Epidermal melanocyte (primary cell): ENCODE measurements at regions not wholly inside any gene's neighbourhood (a gene's known extent, or its start where the extent isn't known, plus 50 kb on each side); places are given as distances from the start of the nearest gene placed in this dataset.

Source experiments
- DNase-seq: peaks from one replicate; pipeline ENCODE4 v3.0.0; 2011; ENCODE audit warnings: low spot score; ENCODE audit not compliant: insufficient read length

DNA sequence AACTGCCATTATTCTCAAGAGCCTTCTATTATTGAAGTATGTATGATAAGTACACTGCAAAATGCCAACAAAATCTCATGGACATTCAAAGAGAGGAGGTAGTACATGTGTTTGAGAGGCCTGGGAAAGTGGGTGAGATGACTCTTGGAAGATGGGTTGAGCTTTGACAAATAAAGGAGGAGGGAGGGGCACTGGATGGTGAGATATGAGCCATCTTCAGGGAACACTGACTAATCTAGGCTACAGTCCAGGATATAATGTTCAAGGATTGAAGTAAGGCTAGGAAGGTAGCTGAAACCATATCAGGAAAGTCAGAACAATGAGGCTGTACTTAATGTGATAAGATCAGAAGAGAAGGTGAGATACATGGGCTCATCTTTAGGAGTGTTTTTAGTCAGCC, 559.7 kb downstream of the ZEB2 start:
- no peak for DNase-seq

DNA sequence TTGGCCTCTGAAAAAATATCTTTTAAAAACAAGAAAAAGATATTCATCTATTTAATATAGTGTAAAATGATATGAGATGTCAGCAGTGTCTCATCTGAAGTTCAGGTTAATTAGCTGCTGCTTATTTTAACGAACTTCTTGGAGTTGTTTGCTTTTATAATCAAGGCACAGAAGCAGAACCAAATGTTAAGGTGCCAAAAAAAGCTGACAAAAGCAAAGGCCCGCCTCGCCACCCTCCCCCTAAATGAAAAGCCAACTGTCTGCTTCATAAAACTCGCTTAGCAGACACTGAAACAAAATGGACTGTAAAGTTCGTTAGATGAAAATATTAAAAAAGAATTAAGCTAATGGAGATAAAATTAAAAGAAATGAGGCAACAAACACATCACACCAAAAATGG, 562.6 kb downstream of the ZEB2 start:
- DNase-seq = no peak

DNA sequence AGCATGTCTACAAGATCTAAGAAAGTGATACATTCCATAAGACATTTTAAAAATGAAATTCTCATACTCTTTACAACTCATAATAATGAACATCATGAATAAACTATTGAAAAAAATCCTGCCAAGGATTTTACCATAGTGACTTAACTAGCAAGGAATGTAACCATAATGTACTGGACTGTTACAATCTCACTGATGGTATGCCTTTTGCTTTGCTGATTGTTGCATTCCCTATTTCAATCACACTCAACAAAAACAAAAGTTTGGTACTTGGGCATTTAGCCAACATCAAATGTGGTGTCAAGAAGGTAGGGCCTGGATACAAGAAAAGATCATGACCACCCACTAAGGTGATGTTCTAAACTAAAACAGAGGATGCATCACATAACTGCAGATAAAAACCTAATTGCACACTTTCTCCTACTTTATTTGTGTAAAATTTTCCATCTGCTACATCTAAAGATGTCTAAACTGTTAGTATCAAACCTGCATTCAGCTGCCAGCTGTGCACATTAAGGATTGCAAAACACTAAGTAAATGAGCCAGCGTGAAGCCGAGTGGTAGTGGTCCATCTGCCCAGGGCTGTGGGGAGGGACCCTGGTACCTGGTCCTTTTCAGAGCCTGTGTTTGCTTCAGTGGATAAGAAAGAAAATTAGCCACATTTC, 564.4 kb downstream of the ZEB2 start:
- DNase-seq = no peak

DNA sequence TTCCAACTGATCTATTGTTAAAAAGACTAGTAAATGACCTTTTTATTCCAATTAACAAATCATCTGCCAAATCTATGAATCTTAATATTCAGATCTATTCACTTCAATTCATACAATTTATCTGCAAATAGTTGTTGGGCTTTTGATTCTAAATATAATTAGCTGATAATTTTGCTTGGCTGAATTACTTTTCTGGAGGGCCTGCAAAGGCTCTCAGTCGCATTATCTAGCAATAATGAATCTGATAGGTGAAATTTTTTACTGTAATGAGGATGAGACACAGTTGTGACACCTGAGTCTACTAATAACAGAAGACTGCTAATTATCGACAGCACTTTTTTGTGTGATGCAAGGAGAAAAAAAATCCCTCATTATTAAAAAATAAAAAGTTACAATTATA, 565.1 kb downstream of the ZEB2 start:
- DNase-seq = no peak

DNA sequence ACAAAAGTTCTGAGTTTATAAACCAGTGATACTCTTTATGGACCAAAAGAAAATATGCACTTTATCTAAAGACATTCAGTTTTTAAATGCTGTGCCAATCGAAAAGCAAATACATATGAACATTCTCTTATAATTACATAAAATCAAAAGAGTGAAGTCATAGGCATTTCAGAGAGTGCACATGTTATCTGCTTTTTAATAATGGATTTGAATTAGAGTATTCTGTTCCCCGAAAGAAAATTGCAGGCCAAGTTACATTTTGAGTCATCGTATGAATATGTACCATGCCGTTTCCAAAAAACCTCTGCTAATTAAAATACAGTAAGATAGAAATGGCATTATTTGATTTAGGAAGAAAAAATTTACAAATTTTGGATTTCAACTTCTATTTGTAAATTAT, 565.7 kb downstream of the ZEB2 start:
- no peak for DNase-seq

DNA sequence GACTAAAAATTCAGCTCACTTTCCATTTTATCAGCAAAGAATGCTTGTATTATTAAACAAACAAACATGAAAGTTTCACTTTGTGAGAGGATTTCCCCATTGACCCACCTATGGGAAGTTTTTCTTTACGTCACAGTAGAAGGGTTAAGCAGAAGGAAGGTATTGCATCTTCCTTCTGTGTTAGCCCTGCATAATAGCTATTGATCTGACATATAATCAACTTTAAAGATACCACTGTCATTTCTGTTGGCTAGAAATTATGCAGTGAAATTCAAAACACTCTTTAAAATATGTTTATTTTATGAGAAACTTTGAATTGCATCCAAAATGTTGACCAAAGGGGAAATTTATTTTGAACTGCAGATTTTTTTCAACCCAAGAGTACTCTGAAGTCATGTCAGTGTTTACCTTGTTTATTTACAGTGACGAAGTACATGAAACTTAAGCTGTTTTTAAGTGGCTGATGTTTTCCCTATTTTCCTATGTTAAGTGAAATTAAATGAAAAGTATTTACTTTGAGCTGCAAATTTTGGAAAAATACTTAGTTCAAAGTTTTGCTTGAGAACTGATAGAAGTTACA, 566.4 kb downstream of the ZEB2 start:
- DNase-seq = no peak

DNA sequence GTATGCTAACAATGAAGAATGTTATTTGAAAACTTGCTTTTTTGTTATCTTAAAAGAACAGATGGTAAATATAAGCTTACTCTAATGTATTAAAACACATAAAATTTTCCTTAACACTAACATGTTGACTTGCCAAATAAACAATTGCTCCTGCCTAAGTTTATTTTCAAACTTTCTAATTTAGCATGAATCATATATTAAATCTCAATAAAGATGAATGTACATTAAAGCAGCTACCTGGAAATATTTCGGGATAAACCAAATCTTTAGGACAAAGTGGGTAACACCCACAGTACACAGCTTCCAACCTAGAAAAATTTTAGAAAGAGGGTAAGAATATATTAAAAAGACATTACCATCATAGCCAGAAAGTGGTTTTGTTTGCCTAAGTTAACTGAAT, 567.4 kb downstream of the ZEB2 start:
- no peak for DNase-seq

DNA sequence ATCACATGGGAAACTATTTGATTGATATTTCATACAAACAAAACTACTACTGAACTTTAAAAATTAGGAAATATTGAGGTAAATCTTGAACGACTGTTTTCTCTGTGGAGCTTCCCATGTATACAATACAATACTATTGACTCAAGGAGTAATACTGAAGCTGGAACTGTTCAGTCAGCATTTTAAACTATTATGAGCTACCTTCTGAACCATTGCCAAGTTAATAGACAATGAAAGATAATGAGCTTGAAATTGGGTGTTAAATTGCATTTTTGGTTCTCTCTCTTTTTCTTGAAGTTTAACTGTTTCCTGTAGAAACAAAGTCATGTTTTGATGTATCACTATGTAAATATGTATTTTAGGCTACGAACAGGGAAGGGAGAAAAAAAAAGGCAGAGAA, 569.2 kb downstream of the ZEB2 start:
- DNase-seq = no peak

DNA sequence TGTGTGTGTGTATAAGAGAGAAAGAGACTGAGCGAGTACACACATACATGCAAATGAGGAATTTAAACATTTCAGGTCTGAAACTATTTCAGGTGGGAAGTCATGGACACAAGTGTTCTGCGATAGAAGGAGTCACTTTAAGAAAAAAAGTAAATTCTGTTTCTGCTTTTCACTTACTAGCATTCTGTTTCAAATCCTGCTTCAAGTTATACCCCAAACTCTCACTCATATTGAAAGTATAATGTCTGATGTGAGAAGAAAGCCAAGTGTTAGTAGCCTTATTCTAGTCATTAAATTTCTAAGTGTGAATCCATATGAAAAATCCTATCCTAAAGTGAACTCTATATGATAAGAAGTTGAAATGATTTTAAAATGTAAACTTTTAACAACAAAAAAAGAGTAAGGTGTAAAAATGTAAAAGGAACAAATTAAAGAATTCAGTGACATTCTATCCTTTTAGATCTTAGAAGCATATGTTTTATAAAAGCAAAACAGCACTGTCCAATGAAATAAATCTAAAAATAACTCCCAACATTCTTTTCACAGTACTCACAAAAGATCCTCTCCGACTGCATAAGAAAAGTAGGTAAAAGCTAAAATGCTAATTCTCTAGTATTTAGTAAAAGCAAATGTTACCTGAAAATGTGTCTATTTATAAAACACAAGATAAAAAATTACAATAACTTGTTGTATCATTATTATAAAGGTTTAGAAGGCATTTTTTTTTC, 570.6 kb downstream of the ZEB2 start:
- no peak for DNase-seq

DNA sequence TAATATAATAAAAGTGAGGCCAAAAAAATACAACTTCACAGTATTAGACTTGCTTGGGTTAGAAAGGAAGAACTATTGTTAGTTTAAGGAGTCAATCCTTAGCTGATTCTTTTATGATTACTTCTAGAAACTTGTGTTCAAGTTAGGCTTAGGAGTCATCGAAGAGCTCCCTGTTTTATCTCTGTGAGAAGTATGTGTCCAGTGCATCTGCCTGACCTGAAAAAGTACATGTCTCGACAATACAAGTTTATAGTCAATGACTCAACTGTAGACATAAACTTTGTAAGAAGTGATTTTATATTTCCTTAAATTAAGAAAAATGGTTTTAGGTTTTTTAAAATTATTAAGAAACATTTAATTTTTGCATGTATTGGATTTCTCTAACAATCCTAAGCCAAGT, 571.2 kb downstream of the ZEB2 start:
- DNase-seq = no peak

DNA sequence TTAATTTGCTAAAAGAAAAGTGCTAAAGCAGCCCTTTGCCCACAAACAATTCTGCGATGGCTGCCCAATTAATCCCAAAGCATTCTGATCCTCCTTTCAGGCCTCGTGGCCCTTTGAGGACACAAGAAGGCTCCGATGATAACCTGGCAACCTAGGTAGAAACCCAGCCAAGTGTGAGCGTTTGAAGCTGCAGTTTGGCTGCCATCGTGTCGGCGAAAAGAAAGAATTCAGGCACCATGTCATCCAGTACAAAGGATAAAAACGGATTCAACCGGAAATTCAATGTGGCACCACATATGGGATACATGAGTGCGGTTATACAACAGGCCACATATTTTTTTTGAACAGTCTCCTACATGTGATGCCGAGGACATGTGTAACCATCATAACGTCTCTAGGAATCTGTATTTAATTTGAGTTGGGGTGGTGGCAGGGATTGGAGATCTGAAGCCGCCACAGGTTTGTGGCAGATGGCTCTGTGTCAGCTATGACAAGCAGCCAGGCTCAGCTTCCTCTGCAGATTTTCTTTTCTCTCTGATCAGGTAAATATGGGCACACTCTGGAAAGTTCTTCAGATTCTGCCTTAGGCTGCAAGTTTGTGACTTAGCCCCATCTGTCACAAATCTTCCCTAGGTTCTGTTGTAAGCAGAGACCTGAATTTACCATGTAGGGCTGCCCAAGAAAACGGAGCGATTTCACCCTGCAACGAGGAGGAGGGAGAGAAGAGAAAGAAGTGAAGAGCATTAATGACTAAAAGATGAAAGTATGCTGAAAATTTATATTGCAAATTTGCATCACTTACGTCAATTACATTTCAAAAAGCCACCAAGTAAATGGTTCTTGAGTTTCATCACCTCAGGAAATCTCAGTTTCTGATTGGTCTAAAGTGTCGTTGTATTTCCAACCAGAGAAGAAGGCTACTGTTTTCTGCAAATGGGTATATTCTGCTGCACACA, 573.2 kb downstream of the ZEB2 start:
- no peak for DNase-seq

DNA sequence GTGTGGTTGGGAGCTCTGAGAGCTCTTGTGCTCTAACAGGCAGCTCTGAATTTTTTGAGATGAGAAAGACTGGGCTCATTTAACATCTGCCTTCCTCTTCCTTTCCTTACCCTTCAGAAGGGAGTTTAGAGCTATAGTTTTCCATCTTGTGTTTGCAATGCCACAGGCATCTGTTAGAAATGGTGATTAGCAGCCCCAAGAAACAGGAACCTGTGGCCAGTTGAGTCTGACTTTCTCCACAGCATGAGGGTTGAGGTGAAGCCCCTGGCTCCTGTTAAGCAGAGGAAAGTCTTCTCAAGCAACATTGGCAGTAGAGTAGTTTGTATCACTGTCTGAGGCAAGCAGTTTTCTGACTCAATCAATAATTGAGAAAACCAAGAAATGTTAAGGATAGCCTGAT, 577.4 kb downstream of the ZEB2 start:
- no peak for DNase-seq

DNA sequence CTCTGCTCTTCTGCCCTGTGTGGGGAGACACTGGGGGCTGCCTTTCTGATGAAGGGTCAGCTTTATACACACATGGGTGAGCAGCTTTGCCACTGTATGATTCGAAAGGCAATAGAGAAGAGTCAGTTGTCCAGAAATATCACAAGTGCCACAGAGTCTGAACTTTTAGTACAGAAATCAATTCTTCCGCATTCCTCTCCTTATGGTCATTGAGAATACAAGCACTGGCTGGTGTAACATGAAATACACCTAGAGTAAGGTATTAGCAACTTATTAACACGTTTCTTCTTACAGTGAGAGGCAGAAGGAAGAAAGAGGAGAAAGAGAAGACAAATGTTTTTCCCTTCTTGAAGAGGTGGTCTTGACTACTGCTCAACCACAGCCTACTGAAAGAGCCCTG, 579.2 kb downstream of the ZEB2 start:
- DNase-seq = no peak

DNA sequence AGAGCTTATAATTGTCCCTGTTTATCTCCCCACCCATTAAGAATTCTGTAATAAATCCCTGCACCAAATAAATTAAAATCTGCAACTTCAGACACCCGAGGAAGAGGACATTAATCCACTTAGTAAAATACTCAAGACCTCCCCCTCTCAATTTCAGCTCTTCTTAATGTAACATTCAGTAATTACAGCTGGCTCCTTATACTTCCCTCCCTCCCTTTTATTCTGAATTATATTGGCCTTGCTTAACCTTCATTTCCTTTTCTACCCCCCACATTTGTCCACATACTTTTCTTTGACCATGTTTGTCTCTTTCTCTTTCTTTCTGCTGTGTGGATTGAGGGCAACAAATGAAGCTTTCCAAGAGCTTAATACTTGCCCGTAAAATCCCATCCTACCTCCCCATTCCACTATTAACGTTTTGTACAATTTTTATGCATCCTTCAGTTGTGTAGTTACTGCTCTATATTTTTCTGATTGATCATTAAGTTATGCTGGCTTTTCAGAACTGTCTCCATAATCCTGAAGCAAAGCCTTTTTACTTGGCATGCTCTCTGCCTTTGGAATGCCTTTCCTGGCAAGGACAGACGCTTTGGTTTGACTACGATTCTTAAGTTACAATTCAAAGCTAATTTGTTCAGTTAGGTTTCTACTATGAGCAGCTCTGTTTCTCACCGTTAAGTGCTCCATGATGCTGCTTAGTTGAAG, 580.1 kb downstream of the ZEB2 start:
- no peak for DNase-seq

DNA sequence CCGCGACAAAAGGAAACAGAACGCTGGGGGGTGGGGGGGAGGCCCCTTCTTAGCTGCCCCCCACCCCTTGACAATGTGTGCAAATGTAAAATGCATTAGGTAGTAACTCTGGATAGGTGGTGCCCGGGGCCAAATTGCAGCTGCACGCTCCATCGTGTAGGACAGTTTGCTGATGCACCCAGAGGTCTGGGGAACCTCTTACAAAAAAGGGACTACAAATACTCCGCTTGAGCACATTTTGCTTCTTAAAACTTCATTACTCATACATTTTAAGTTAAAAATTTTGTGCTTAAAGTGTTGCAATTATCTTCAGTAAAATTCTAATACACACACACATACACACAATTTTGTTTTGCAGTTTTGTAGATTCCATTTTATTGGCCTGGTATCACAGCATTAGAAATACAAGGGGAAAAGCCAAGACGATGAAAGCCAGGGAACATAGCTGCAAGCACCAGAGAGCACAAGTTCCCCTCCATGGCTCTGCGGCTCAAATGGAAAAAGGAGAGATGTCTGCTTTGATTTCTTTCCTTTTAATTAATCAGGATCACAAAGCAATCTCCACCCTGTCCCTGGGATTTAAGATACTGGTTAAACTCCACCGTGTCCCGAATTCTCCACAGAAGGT, 582.1 kb downstream of the ZEB2 start:
- no peak for DNase-seq

DNA sequence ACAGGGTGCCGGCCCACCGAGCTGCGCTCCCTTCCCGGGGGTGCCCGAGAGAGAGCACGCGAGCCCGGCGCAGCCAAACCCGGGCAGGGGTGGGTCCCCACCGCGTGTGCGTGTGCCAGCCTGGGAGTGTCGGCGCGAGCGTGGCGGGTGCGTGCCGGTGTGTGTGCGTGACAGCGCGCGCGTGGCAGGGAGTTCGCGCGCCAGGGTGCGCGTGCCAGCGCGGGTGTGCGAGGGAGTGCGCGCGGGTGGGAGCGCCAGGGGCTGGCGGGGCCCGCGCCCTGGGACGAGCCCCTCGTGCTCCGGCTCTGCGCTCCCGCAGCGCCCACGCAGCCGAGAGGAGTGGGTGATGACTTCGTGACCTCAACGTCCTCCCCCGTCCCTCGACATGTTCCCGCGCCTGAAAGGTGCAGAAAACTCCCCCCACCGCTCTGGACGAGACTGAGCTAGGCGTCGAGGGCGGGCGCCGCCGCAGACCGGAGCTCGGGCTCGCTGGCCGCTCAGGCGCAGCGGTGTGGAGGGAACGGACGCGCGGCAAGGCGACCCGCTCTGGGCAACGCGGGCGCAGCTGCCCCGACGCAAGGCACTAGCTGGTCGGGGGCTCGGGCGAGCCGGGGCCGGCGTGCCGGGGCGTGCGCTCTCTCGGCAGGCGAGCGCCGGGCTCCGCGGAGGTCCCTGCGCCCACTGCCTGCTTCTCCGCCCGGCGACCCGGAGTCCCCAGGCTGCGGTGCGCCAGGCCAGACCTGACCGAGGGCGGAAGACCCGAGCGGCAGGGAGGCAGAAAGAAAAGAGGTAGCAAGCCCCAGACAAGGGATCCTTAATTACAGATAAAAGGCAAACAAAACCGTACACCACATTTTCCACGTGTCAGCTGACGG, 582.8 kb downstream of the ZEB2 start:
- DNase-seq = no peak

DNA sequence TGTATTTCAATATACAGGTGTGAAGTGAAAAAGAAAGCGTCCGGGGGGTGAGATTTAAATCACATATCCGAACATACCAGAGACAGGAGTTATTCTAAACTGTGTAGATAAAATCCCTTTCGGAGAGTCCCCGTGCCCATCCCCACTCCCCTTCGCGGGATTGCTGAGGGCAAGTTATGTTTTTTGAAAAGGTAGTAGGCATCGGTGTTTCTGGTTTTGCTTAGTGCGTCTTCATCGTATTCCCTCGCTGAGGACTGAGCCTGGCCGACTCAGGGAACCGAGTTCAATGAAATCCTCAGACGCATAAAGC, 583.4 kb downstream of the ZEB2 start:
- DNase-seq = no peak

DNA sequence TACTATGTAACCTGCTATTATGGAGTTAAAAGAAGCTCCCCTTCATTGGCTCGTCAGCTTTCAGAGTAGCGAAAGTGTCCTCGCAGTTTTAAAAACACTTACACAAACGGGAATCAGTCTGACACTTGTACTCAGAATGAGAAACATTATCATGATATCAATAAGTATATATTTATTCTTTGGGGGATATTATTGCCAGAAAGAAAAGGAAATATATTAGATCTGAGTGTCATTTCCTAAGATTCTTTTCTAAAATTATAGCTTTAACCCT, 584.5 kb downstream of the ZEB2 start:
- no peak for DNase-seq

DNA sequence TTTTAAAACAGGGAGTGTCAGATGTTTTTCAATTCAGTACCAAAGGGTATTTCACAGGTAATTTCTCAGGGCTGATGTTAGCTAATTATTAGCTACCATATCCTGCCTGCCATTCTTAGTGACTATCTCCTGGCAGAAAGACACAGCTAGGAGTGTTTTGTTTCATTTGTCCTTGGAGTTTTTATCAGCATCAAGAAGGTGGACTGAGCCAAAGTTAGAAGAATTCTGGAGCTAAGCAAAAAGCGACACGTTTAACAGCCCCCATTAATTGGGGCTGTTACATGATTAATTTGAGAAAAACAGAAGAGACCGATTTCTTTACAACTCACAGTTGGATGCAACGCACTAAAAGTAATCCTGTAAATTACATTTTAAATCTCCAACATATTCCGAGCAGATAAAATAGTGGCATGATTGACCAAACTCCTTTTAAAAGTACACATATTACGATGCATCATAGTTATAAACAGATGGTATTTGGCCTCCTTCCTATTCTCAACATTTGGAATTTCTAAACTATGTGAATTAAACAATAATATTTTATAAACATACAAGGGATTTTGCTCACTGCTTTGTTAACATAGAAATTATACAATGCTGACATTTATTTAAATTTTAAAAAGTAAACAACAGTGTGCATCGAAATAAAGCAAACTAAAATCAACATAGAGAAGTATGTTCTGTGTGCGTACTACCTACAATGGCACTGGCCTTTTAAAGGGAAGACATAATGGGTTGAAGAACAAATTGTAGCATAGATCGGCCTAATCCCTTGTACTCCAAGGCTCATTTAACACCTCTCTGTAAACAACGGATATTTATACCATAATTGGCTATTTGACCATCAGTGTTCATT, 585.1 kb downstream of the ZEB2 start:
- no peak for DNase-seq
